ENCODE measurements at regions not wholly inside any gene's neighbourhood (a gene's known extent, or its start where the extent isn't known, plus 50 kb on each side); places are given as distances from the start of the nearest gene placed in this dataset.

GRCh38 chr3:81295906-81296577, 465.4 kb downstream of the GBE1 start:
- Histone ChIP-seq H3K27ac (no peak overlapping the region), H3K36me3 (no peaks in the 10 kb centered on the region), H3K9me3 (no peaks in the 10 kb centered on the region), H3K4me1 (no peaks in the 10 kb centered on the region), H3K4me3 (no peak overlapping the region), H3K27me3 (no peaks in the 10 kb centered on the region)
- DNase-seq (no peak), ATAC-seq (no peak)
- TF ChIP-seq CTCF (IDR thresholded peaks at IDR 0.05), result no peak
- intact Hi-C loops (cut with DNase I), result no loop called here

GRCh38 chr3:81293156-81293555, 468.3 kb downstream of the GBE1 start:
- intact Hi-C loops (cut with DNase I), result no loop called here
- no peaks in the 10 kb centered on the region for H3K36me3 ChIP-seq

GRCh38 chr3:81291586-81291985, 469.9 kb downstream of the GBE1 start:
- intact Hi-C loops (cut with DNase I), result no loop called here

More at GRCh38 chr3:81293156-81293555, 468.3 kb downstream of the GBE1 start:
- DNase-seq (no peak), ATAC-seq (no peak)
- no peak for TF ChIP-seq CTCF (IDR thresholded peaks at IDR 0.05)
- no peaks in the 10 kb centered on the region for H3K9me3 ChIP-seq
- H3K4me1 ChIP-seq, result no peaks in the 10 kb centered on the region
- no peak overlapping the region for H3K27ac ChIP-seq
- H3K27me3 ChIP-seq, result no peaks in the 10 kb centered on the region
- no peak overlapping the region for H3K4me3 ChIP-seq

GRCh38 chr3:81289676-81290075, 471.8 kb downstream of the GBE1 start:
- Histone ChIP-seq H3K4me1 (no peaks in the 10 kb centered on the region), H3K27ac (no peak overlapping the region), H3K9me3 (no peaks in the 10 kb centered on the region), H3K27me3 (no peaks in the 10 kb centered on the region), H3K4me3 (no peak overlapping the region), H3K36me3 (no peaks in the 10 kb centered on the region)
- ATAC-seq (peak; percentile 47), DNase-seq (peak in 1 of 4 donors; percentile 19)
- intact Hi-C loops (cut with DNase I), result no loop called here
- no peak for TF ChIP-seq CTCF (IDR thresholded peaks at IDR 0.05)

More at GRCh38 chr3:81291586-81291985, 469.9 kb downstream of the GBE1 start:
- H3K9me3 ChIP-seq, result no peaks in the 10 kb centered on the region
- no peaks in the 10 kb centered on the region for H3K4me1 ChIP-seq
- H3K27me3 ChIP-seq, result no peaks in the 10 kb centered on the region
- ATAC-seq (no peak), DNase-seq (no peak)
- TF ChIP-seq CTCF (IDR thresholded peaks at IDR 0.05), result no peak
- no peaks in the 10 kb centered on the region for H3K36me3 ChIP-seq
- no peak overlapping the region for H3K27ac ChIP-seq
- H3K4me3 ChIP-seq, result no peak overlapping the region

- intact Hi-C loops (cut with DNase I), result no loop called here
- TF ChIP-seq CTCF (IDR thresholded peaks at IDR 0.05), result no peak
- H3K36me3 ChIP-seq, result no peaks in the 10 kb centered on the region
Observed at GRCh38 chr3:81279481-81280379, 481.7 kb downstream of the GBE1 start.

More at GRCh38 chr3:81279481-81280379, 481.7 kb downstream of the GBE1 start:
- no peaks in the 10 kb centered on the region for H3K27me3 ChIP-seq
- ATAC-seq, result no peak
- no peak overlapping the region for H3K4me3 ChIP-seq
- no peaks in the 10 kb centered on the region for H3K9me3 ChIP-seq
- no peak for DNase-seq
- H3K4me1 ChIP-seq, result peaks cover 0 to 4% of the 10 kb centered on the region in 2 donors
- no peak overlapping the region for H3K27ac ChIP-seq
